Left lung (tissue), 4 donors: ENCODE measurements at regions not wholly inside any gene's neighbourhood (a gene's known extent, or its start where the extent isn't known, plus 50 kb on each side); places are given as distances from the start of the nearest gene placed in this dataset.

Experiments
- ATAC-seq: fragments of 200-7000 bp; cut with Tn5 transposase; one replicate; pipeline ENCODE4 v1.9.1; 2020; ENCODE audit warnings: moderate library complexity
- DNase-seq, 4 donors: peaks; one replicate each; pipeline ENCODE4 v3.0.0-alpha.2; 2013 to 2020
- H3K27ac ChIP-seq, 2 donors: fragments of 200-600 bp; sonication (generic) in 1 of 2; one replicate each; pipeline versions ENCODE4 v1.5.0 to v1.8.0; 2020 to 2021
- H3K27me3 ChIP-seq, 2 donors: fragments of 200-600 bp; sonication (generic) in 1 of 2; one replicate each; pipeline versions ENCODE4 v1.5.0 to v1.8.0; 2020 to 2021
- H3K36me3 ChIP-seq, 2 donors: fragments of 200-600 bp; sonication (generic) in 1 of 2; one replicate each; pipeline versions ENCODE4 v1.5.0 to v1.8.0; 2020 to 2021
- H3K4me1 ChIP-seq, 2 donors: fragments of 200-600 bp; one replicate each; pipeline ENCODE4 v1.8.0; 2021
- H3K4me3 ChIP-seq, 2 donors: fragments of 200-600 bp; sonication (generic) in 1 of 2; one replicate each; pipeline versions ENCODE4 v1.5.0 to v1.8.0; 2020 to 2021; ENCODE audit warnings: mild to moderate bottlenecking in 1 of 2
- H3K9me3 ChIP-seq, 2 donors: fragments of 200-600 bp; sonication (generic) in 1 of 2; one replicate each; pipeline versions ENCODE4 v1.5.0 to v1.8.0; 2020 to 2021
- intact Hi-C, 2 donors: fragments of 100-400 bp; cut with DNase I; formaldehyde crosslinking; loops; one replicate each; pipeline versions ENCODE4 v1.11.2 to v1.14.2; 2022
- TF ChIP-seq, protein P1 (sequence below), 2 donors: fragments of 200-600 bp; sonication (generic) in 1 of 2; IDR thresholded peaks; one replicate each; pipeline versions ENCODE4 v1.5.0 to v1.8.0; 2021; ENCODE audit warnings: antibody characterized with exemption in 2 of 2
- donor health status: DM: no; HTN: yes; CAD: no.
- donor health status: DM: no; HTN: no; CAD: no.

DNA sequence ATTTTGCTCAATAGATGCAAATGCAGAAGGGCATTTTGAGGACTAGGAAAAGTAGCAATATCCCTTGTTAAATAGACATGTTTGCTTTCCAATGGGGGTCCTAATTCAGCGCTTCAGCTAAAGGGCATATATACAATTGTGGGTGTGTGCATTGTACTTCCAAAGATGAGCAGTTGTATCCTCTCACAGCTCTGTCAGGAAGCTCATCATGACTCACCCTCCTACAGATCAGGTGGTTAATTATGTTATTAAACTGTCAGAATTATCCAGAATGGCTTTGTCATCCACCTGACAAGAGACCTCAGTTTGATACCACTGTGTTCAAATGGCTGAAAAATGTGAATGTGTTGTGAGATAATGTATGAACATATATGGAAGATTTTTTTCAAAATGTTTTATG is 252.2 kb upstream of the MTNR1B start:
- H3K36me3 ChIP-seq = no peaks in the 10 kb centered on the region
- intact Hi-C loops = no loop called here

DNA sequence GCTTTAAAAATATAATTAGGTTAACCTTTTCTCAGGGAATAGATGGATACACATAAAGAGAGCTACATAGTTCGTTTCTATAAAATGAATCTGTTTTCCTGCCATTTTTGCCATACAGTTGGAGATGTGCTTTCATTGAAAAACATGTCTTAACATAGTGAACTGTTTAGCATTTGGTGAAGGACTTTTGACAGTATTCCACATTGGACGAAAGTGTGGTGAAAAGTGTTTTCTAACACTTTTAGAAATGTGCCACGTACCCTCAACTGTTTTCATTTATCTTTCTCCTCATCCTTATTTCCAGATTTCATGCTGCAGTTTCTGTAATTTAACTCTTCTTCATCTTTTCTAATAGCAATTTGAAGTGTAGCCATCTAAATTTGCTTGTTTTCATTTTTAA is 249.1 kb upstream of the MTNR1B start:
- H3K27ac ChIP-seq = no peak overlapping the region
- H3K27me3 ChIP-seq = no peaks in the 10 kb centered on the region
- TF ChIP-seq, protein P1, sequence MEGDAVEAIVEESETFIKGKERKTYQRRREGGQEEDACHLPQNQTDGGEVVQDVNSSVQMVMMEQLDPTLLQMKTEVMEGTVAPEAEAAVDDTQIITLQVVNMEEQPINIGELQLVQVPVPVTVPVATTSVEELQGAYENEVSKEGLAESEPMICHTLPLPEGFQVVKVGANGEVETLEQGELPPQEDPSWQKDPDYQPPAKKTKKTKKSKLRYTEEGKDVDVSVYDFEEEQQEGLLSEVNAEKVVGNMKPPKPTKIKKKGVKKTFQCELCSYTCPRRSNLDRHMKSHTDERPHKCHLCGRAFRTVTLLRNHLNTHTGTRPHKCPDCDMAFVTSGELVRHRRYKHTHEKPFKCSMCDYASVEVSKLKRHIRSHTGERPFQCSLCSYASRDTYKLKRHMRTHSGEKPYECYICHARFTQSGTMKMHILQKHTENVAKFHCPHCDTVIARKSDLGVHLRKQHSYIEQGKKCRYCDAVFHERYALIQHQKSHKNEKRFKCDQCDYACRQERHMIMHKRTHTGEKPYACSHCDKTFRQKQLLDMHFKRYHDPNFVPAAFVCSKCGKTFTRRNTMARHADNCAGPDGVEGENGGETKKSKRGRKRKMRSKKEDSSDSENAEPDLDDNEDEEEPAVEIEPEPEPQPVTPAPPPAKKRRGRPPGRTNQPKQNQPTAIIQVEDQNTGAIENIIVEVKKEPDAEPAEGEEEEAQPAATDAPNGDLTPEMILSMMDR (IDR thresholded peaks at IDR 0.05) = no peak
- no peak for DNase-seq
- H3K36me3 ChIP-seq = no peaks in the 10 kb centered on the region
- intact Hi-C loops = no loop called here
- ATAC-seq = no peak
- no peak overlapping the region for H3K4me3 ChIP-seq
- H3K9me3 ChIP-seq = peaks cover 0 to 2% of the 10 kb centered on the region in 2 donors
- H3K4me1 ChIP-seq = no peaks in the 10 kb centered on the region

More for the DNA sequence above, 252.2 kb upstream of the MTNR1B start:
- Histone ChIP-seq H3K27ac (no peak overlapping the region), H3K4me3 (no peak overlapping the region), H3K9me3 (no peaks in the 10 kb centered on the region), H3K4me1 (no peaks in the 10 kb centered on the region), H3K27me3 (no peaks in the 10 kb centered on the region)
- no peak for ATAC-seq
- TF ChIP-seq, protein P1 (IDR thresholded peaks at IDR 0.05) = no peak
- no peak for DNase-seq

DNA sequence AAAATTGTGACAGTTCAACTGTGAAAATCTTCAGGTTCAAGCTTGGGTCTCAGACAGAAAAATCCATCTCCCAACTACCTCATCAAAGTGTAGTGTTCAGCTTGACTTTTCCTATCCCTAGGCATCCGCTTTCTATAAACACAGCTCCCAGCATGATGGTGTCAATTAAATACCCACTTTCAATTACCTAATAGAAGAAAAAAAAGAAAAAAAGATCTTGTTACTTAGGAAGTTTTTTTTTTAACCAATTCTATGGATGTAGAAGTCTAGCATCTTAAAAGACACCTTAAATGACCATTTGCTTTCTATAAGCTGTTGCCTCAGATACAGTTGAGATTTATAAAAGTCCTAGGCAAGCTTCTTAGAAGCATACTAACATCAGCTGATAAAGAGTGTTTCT is 244.1 kb upstream of the MTNR1B start:
- ATAC-seq (no peak), DNase-seq (no peak)
- no peak overlapping the region for H3K4me3 ChIP-seq
- no peaks in the 10 kb centered on the region for H3K4me1 ChIP-seq
- H3K27me3 ChIP-seq = no peaks in the 10 kb centered on the region
- no peaks in the 10 kb centered on the region for H3K36me3 ChIP-seq
- intact Hi-C loops = no loop called here
- TF ChIP-seq, protein P1 (IDR thresholded peaks at IDR 0.05) = no peak
- H3K27ac ChIP-seq = no peak overlapping the region
- peaks cover 0 to 2% of the 10 kb centered on the region in 2 donors for H3K9me3 ChIP-seq

DNA sequence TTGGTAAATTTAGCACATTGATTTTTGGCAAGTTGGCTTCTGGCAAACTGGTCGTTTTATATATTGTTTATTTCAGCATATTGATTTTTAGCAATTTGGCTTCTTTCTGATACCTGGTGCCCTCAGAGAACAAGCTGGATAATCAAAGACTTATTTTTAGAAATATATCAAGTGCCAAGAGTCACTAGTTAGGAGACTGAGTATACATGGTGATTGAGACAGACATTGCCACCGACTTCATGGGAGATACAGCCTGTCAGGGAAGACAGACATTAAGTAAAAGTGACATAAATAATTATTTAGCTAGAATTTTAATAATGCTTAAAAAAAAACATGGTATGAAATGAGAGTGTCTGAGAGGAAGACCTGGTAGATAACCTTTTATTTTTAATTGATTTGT is 242.3 kb upstream of the MTNR1B start:
- TF ChIP-seq, protein P1 (IDR thresholded peaks at IDR 0.05) = no peak
- DNase-seq = no peak
- Histone ChIP-seq H3K4me1 (no peaks in the 10 kb centered on the region), H3K27ac (no peak overlapping the region), H3K4me3 (no peak overlapping the region), H3K36me3 (no peaks in the 10 kb centered on the region), H3K27me3 (no peaks in the 10 kb centered on the region), H3K9me3 (peaks cover 0 to 2% of the 10 kb centered on the region in 2 donors)
- ATAC-seq = no peak
- intact Hi-C loops = no loop called here

DNA sequence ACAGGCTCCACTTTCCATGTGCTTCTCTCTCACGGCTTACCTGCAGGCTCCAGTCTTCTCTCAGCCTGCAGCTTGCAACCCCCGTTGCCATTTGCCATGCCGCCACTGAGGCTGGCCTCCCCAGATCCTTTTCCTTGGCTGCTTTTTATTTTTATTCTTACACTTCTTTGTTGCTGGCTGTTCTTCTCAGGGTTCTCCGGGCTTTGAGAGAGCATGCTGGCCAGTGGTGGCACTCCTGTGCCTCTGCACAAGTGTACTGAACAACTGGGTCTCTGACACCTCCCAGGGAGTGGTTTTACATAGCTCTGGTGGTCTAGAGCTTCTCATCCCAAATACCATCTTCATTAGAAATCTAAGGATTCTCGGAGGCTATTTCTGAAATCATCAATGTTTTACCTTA is 241.7 kb upstream of the MTNR1B start:
- TF ChIP-seq, protein P1 (IDR thresholded peaks at IDR 0.05) = no peak
- no peak for DNase-seq
- Histone ChIP-seq H3K27me3 (no peaks in the 10 kb centered on the region), H3K4me1 (no peaks in the 10 kb centered on the region), H3K36me3 (no peaks in the 10 kb centered on the region), H3K27ac (no peak overlapping the region), H3K9me3 (peaks cover 0 to 2% of the 10 kb centered on the region in 2 donors), H3K4me3 (no peak overlapping the region)
- intact Hi-C loops = no loop called here
- no peak for ATAC-seq
